Activated CD4-positive, CD25-positive, alpha-beta regulatory T cell (primary cell): ENCODE measurements at regions not wholly inside any gene's neighbourhood (a gene's known extent, or its start where the extent isn't known, plus 50 kb on each side); places are given as distances from the start of the nearest gene placed in this dataset.
"Not testable (repeated sequence)": the region's sequence is repeated elsewhere in the genome, so short reads cannot be mapped to it uniquely, and the experiment has no call there.

Experiments used
- DNase-seq, 4 experiments: peaks; one replicate each; lab custom pipeline; 2025; lab: John Stamatoyannopoulos, UW

DNA sequence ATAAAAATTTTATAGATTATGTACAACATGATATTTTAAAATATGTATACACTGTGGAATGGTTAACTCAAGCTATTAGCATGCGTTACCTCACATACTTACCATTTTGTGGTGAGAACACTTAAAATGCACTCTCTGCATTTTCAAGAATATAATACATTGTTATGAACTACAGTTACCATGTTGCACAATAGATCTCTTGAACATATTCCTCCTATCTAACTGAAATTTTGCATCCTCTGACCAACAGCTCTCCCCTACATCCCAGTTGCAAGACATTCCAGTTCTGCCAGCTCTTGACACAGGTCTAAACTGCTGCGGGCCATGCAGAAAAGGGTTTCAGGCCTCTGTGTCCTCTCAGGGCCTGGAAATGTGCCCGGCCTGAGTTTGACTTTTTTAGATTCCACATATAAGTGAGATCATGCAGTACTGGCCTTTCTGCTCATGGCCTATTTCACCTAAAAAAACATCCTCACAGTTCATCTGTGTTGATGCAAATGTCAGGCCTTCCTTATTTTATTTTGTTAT lies 113.7 kb downstream of the CDCA7 start:
- no peak for DNase-seq

- DNase-seq, result no peak
Observed at GRCh38 chr2:173472112-173472511, 117.4 kb downstream of the CDCA7 start.

DNA sequence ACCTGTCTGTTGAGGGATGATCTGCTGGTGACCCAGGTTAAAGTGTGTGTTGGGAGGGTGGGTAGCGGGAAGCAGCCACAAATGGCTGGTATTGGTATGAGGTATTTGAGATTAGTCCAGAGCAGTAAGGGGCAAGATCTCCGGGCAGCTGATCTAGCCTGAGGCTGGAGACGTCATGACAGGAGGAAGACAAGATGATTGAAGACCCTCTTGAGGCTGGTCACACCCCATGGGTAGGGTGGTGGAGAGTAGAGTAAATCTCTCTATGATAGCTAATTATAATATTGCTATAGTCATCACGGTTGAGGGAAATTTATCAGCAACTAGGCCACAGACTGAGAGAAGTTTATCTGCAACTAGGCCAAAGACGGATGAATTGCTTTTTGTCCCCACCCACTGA lies 128.5 kb downstream of the CDCA7 start:
- no peak for DNase-seq

- no peak for DNase-seq
Observed at GRCh38 chr2:173488861-173489260, 134.2 kb downstream of the CDCA7 start.

GRCh38 chr2:173491418-173491817 lies 136.7 kb downstream of the CDCA7 start:
- DNase-seq, result no peak

- DNase-seq, result no peak
Observed at GRCh38 chr2:173493874-173494273, 139.2 kb downstream of the CDCA7 start.

DNA sequence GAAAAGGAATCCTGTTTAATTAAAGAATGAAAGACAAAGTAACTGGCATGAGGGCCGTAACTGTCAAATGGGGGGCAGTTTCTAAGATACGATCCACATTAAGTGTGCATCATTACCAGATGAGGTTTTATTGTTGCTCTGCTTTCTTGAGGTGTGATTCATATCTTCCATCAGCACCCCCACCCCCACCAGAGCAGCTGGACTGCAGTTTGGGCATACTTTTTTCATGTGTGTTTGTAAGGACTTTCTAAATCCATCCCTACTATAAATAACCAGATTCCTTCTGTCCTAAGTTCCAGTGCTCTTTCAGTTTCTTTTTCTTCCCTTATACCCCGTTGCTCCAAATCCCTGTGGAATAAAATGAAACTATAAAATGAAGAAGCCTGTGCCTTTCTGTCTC lies 142.1 kb downstream of the CDCA7 start:
- no peak for DNase-seq

DNA sequence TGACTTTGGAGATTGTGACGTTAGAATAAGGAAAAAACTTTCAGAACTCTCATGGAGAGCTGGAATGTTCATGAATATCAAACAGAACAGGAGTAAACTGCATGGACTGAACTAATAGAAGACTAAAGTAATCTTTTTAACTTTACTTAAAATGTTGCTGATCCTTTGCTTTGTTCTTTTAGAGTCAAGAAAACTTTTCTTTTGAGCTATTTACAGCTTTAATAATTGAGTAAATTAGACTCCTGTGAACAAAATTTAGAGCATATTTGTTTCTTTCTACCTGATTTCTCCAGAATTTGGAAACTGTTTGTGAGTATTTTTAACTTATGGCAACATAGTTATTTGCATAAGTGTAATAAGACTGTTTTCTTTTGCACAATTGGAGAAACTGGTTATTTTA lies 146.3 kb downstream of the CDCA7 start:
- DNase-seq, result no peak

- no peak for DNase-seq
Observed at GRCh38 chr2:173502296-173502695, 147.6 kb downstream of the CDCA7 start.

DNA sequence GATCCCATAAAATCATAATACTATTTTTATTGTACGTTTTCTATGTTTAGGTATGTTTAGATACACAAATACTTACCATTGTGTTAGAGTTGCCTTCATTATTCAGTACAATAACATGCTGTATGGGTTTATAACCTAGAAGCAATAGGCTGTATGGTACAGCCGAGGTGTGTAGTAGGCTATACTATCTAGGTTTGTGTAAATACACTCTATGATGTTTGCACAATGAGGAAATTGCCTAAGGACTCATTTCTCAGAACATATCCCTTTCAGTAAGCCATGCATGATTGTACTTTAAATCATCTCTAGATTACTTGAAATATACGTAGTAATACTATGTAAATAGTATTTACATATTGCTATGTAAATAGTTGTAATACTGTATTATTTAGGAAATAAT lies 156.7 kb downstream of the CDCA7 start:
- DNase-seq, result no peak

DNA sequence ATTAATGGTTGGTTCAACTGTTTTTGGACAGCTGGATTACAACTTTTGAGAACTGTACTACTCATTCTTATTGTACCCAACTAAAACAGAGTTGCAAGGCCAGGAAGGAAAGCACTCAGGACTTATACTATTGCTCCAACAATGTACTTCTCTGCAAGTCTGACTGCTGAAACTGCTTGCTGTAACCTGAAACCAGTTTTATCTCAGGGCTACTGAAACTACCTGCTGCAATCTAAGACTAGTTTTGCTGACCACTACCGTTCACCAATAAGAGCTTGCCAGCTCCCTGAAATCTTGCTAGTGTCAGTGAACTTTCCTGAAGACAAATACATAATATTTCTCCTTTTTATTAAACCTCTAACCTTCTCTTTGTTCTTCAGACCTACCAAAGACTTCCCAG lies 157.3 kb downstream of the CDCA7 start:
- DNase-seq, result no peak

DNA sequence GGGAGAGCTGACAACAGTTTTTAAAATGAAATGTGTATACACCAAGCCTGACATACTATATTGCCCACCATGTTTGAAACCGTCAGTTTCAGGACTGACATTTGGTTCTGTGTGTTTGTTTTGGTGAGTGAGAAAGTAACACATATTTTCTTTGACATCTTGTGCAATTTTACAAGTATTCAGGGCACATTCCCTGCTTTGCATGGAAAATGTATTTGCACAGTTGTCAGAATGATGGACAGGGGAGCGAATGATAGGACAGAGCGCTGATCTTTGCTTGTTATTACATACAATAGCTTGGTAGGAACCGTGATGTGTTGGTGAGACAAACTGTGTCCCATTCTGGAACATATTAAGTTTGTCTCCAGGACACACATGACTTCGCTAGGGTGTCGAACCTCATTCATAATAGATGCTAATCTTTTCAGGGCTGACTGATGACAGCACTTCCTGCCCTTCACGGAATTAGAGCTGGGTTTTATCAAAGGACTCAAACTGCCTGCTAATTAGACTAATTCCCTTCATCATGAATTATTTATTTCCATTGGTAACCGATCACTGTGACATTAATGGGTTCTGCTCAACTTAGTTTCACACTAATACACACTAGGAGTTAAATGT lies 158.5 kb downstream of the CDCA7 start:
- DNase-seq, result no peak

- no peak for DNase-seq
Observed at GRCh38 chr2:173520918-173521317, 166.2 kb downstream of the CDCA7 start.

GRCh38 chr2:173521450-173522192 lies 166.9 kb downstream of the CDCA7 start:
- no peak for DNase-seq

DNA sequence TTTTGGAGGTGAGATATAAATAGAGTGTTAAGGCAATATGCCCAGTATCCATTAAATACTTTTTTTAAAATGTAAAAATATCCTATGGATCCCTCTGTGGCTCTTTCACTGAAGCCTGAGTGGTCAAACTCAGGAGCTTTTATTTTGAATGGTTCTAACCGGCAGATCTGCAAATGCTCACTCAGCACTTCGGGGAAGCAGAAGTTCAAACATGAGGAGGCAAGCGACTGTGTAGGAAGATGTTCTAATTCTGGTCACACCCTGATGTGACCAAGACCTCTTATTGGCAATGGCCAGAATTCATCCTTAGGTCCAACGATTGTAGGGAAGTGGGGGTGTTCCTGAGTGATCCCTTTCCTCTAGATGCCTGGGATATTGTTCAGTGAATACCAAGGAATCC lies 168.8 kb downstream of the CDCA7 start:
- no peak for DNase-seq

DNA sequence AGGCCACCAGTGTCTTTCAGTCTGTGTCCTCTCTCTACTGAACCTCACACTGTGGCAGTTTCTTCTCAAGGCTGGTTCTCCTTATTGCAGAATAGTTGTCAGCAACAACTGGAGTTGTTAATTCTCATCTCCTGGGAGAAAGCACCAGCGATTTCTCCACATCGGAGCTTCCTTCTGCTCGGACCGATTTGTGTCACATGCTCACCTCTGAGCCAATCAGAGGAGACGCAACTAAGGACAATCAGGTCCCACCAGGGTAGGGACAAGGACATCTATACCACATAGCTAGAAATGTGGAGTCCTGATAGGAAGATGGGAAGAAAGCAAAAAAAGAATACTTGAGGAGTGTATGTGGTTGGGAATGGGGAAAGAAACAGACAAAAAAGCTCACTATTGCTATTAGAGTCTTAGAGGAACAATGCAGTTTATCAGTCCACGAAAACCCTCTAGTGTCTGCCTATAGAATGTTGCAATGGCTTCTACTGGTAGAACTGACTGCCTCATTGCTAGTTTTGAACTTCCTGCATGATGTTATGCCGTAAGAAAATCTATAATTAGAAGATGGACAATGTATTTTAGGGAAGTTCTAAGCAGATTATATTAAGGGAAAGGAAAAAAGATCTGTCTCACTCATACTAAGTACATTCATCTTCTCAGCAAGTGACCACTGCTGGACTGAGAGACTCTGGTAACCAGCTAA lies 169.7 kb downstream of the CDCA7 start:
- no peak for DNase-seq

DNA sequence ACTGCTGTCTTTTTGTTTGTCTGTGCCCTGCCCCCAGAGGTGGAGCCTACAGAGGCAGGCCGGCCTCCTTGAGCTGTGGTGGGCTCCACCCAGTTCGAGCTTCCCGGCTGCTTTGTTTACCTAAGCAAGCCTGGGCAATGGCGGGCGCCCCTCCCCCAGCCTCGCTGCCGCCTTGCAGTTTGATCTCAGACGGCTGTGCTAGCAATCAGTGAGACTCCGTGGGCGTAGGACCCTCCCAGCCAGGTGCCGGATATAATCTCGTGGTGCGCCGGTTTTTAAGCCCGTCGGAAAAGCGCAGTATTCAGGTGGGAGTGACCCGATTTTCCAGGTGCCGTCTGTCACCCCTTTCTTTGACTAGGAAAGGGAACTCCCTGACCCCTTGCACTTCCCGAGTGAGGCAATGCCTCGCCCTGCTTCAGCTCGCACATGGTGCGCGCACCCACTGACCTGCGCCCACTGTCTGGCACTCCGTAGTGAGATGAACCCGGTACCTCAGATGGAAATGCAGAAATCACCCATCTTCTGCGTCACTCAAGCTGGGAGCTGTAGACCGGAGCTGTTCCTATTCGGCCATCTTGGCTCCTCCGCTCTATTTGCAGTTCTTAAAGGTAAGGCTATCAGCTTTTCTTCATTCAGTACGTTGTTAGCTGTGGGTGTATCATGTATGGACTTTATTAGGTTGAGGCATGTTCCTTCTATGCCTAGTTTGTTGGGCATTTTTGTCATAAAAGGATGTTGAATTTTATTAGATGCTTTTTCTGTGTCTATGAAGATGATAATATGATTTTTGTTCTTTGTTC lies 178.3 kb downstream of the CDCA7 start:
- DNase-seq, result not testable (repeated sequence)

- DNase-seq, result no peak
Observed at GRCh38 chr2:173537694-173538093, 183.0 kb downstream of the CDCA7 start.

- DNase-seq, result no peak
Observed at GRCh38 chr2:173539615-173540014, 184.9 kb downstream of the CDCA7 start.

DNA sequence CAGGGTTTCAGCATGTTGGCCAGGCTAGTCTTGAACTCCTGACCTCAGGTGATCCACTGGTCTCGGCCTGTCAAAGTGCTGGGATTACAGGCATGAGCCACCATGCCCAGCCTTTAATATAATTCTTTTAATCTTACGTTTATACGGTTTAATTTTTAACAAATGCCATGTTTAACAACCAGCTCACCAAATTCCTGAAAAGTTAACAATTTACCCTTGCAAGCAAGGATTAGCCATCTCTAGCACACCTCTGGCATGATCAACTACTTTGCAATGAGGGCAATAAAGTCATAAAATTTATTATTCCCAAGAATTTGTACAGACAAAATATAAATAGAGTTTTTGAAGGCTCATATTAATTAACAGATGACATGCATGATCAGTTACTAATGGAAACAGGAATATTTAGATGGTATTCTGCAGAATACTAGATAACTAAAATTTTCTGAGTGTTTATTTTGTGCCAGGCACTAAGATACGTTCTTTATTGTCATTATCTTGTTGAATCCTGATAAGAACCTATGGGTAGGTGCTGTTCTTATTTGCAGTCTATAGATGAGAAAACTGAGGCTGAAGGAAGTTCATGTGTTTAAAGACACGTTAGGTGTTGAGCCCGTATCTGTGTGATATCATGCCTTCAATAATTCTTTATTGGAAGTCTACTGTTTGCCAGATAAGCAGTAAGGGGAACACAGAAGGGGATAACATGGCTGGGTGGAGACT lies 190.1 kb downstream of the CDCA7 start:
- no peak for DNase-seq

- DNase-seq, result no peak
Observed at GRCh38 chr2:173545364-173545763, 190.7 kb downstream of the CDCA7 start.

GRCh38 chr2:173547499-173547898 lies 192.8 kb downstream of the CDCA7 start:
- DNase-seq, result no peak
